ENCODE measurements at regions not wholly inside any gene's neighbourhood (a gene's known extent, or its start where the extent isn't known, plus 50 kb on each side); places are given as distances from the start of the nearest gene placed in this dataset.

DNA sequence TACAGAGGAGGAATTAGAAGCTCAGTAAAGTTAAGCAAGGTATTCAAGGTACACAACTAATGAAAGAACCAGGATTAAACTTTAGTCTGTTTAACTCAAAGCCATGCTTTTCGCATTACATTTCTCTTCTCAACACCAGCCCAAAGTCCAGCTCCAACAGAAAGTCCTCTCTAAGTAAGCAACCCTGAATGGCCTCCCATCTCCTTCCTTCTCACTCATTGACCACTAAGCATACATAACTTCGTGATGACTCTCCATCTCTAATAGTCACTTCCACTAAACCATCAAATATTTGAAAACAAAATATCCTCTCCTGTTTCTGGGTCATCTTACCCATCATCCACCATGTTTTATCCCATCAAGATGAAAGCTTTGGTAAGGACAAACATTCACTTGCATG is 219.8 kb downstream of the RAD51AP2 start:
- Histone ChIP-seq H4K20me1 (ENCODE audit: low read depth) (no peaks in the 10 kb centered on the region), H3K9ac (no peak overlapping the region), H2AFZ (replicated peaks) (no peak overlapping the region), H3K4me1 (no peaks in the 10 kb centered on the region), H3K4me3 (no peak overlapping the region), H3K27me3 (no peaks in the 10 kb centered on the region), H3K9me3 (ENCODE audit: low read depth) (no peaks in the 10 kb centered on the region), H3K27ac (no peak overlapping the region), H3K4me2 (no peak overlapping the region), H3K79me2 (ENCODE audit: low read depth) (no peaks in the 10 kb centered on the region), H3F3A (ENCODE audit: low read depth) (peaks cover 11% of the 10 kb centered on the region), H3K36me3 (no peaks in the 10 kb centered on the region)
- no peaks in the 10 kb centered on the region for H3K36me3 Mint-ChIP-seq
- no peak for DNase-seq (ENCODE audit: low spot score)
- H3K27ac Mint-ChIP-seq = no peak overlapping the region
- H3K9me3 Mint-ChIP-seq = no peaks in the 10 kb centered on the region
- no peak overlapping the region for H3K4me3 Mint-ChIP-seq
- peaks cover 6% of the 10 kb centered on the region for H3K27me3 Mint-ChIP-seq (ENCODE audit: insufficient read depth, low read depth)
- peaks cover 8% of the 10 kb centered on the region for H3K4me1 Mint-ChIP-seq
- TF ChIP-seq EZH2 (IDR thresholded peaks at IDR 0.05) = no peak
- TF ChIP-seq, protein P1, sequence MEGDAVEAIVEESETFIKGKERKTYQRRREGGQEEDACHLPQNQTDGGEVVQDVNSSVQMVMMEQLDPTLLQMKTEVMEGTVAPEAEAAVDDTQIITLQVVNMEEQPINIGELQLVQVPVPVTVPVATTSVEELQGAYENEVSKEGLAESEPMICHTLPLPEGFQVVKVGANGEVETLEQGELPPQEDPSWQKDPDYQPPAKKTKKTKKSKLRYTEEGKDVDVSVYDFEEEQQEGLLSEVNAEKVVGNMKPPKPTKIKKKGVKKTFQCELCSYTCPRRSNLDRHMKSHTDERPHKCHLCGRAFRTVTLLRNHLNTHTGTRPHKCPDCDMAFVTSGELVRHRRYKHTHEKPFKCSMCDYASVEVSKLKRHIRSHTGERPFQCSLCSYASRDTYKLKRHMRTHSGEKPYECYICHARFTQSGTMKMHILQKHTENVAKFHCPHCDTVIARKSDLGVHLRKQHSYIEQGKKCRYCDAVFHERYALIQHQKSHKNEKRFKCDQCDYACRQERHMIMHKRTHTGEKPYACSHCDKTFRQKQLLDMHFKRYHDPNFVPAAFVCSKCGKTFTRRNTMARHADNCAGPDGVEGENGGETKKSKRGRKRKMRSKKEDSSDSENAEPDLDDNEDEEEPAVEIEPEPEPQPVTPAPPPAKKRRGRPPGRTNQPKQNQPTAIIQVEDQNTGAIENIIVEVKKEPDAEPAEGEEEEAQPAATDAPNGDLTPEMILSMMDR (IDR thresholded peaks at IDR 0.05) = no peak
- no peak for TF ChIP-seq EZH2phosphoT487 (IDR thresholded peaks at IDR 0.05)

DNA sequence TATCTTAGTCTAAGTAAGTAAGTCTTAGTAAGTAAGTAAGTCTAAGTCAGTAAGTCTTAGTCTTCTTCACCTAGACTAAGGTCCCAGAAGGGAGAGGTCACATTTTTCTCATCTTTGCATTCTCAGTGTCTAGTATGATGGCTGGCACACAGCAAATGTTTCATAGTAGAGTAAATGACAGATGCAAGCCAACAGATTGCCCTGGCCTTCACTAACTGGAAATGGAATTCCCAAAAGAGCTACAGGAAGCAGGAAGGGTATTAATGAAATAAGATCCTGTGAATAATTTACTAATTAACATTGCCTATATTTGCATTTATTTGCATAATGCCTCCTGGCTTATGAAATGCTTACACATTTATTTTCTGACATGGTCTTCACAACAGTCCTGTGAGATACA is 221.6 kb downstream of the RAD51AP2 start:
- Histone ChIP-seq H3K27me3 (no peaks in the 10 kb centered on the region), H3K4me2 (no peak overlapping the region), H3K27ac (no peak overlapping the region), H3K4me3 (no peak overlapping the region), H3K36me3 (no peaks in the 10 kb centered on the region), H3K9me3 (ENCODE audit: low read depth) (no peaks in the 10 kb centered on the region), H4K20me1 (ENCODE audit: low read depth) (no peaks in the 10 kb centered on the region), H3K79me2 (ENCODE audit: low read depth) (no peaks in the 10 kb centered on the region), H3F3A (ENCODE audit: low read depth) (peaks cover 10% of the 10 kb centered on the region), H3K4me1 (no peaks in the 10 kb centered on the region), H3K9ac (no peak overlapping the region), H2AFZ (replicated peaks) (no peak overlapping the region)
- Mint-ChIP-seq H3K4me1 (peaks cover 5% of the 10 kb centered on the region), H3K4me3 (no peak overlapping the region), H3K27me3 (ENCODE audit: insufficient read depth, low read depth) (peaks cover 6% of the 10 kb centered on the region), H3K27ac (no peak overlapping the region), H3K36me3 (no peaks in the 10 kb centered on the region), H3K9me3 (no peaks in the 10 kb centered on the region)
- DNase-seq (ENCODE audit: low spot score) = no peak
- TF ChIP-seq EZH2phosphoT487 (IDR thresholded peaks at IDR 0.05) = no peak
- no peak for TF ChIP-seq EZH2 (IDR thresholded peaks at IDR 0.05)
- TF ChIP-seq, protein P1 (IDR thresholded peaks at IDR 0.05) = no peak

DNA sequence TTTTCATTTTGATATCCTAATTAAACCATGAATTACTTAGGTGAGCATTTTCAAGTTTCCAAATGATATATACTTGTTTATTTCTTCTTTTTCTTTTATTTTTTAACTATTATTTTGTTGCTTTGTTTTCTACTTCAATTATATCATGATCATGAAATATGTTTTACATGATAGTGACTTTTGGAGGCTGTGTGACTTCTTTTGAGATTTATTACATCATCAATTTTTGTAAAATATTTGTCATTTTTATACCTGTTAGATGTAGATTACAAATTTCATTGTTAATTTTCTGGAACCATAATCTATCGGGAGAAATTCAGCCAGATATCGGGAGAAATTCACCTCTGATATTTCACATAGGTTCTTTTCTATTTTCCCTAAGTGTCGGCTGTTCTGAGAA is 228.6 kb downstream of the RAD51AP2 start:
- Histone ChIP-seq H3F3A (ENCODE audit: low read depth) (no peaks in the 10 kb centered on the region), H3K9ac (no peak overlapping the region), H3K79me2 (ENCODE audit: low read depth) (no peaks in the 10 kb centered on the region), H3K4me2 (no peak overlapping the region), H2AFZ (replicated peaks) (no peak overlapping the region), H3K36me3 (no peaks in the 10 kb centered on the region), H3K4me1 (no peaks in the 10 kb centered on the region), H3K9me3 (ENCODE audit: low read depth) (no peaks in the 10 kb centered on the region), H3K27me3 (no peaks in the 10 kb centered on the region), H3K4me3 (no peak overlapping the region), H3K27ac (no peak overlapping the region), H4K20me1 (ENCODE audit: low read depth) (no peaks in the 10 kb centered on the region)
- no peaks in the 10 kb centered on the region for H3K9me3 Mint-ChIP-seq
- no peak for DNase-seq (ENCODE audit: low spot score)
- no peaks in the 10 kb centered on the region for H3K36me3 Mint-ChIP-seq
- no peak overlapping the region for H3K27ac Mint-ChIP-seq
- peaks cover 5% of the 10 kb centered on the region for H3K4me1 Mint-ChIP-seq
- no peaks in the 10 kb centered on the region for H3K27me3 Mint-ChIP-seq (ENCODE audit: insufficient read depth, low read depth)
- TF ChIP-seq EZH2phosphoT487 (IDR thresholded peaks at IDR 0.05) = no peak
- no peak for TF ChIP-seq EZH2 (IDR thresholded peaks at IDR 0.05)
- H3K4me3 Mint-ChIP-seq = no peak overlapping the region

DNA sequence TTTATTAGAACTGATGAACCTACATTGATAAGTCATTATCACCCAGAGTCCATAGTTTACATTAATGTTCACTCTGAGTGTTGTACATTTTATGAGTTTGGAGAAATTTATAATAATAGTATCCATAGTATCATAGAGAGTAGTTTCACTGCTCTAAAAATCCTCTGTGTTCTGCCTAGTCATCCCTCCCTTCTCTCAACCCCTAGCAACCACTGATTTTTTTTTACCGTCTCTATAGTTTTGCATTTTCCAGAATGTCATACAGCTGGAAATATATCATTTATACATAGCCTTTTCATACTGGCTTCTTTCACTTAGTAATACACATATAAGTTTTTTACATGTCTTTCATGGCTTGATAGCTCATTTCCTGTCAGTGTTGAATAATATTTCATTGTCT is 231.1 kb downstream of the RAD51AP2 start:
- no peak overlapping the region for H3K4me3 ChIP-seq
- DNase-seq (ENCODE audit: low spot score) = no peak
- H3K9me3 Mint-ChIP-seq = no peaks in the 10 kb centered on the region
- H3F3A ChIP-seq (ENCODE audit: low read depth) = no peaks in the 10 kb centered on the region
- H3K27me3 ChIP-seq = no peaks in the 10 kb centered on the region
- H3K4me1 ChIP-seq = no peaks in the 10 kb centered on the region
- H3K4me2 ChIP-seq = no peak overlapping the region
- no peak overlapping the region for H3K9ac ChIP-seq
- H3K27ac Mint-ChIP-seq = no peak overlapping the region
- H3K36me3 Mint-ChIP-seq = no peaks in the 10 kb centered on the region
- H3K79me2 ChIP-seq (ENCODE audit: low read depth) = no peaks in the 10 kb centered on the region
- TF ChIP-seq EZH2phosphoT487 (IDR thresholded peaks at IDR 0.05) (no peak), EZH2 (IDR thresholded peaks at IDR 0.05) (no peak)
- TF ChIP-seq, protein P1 (IDR thresholded peaks at IDR 0.05) = no peak
- no peak overlapping the region for H2AFZ ChIP-seq (replicated peaks)
- no peak overlapping the region for H3K27ac ChIP-seq
- no peak overlapping the region for H3K4me3 Mint-ChIP-seq
- no peaks in the 10 kb centered on the region for H4K20me1 ChIP-seq (ENCODE audit: low read depth)
- no peaks in the 10 kb centered on the region for H3K27me3 Mint-ChIP-seq (ENCODE audit: insufficient read depth, low read depth)
- no peaks in the 10 kb centered on the region for H3K9me3 ChIP-seq (ENCODE audit: low read depth)
- H3K4me1 Mint-ChIP-seq = peaks cover 5% of the 10 kb centered on the region
- H3K36me3 ChIP-seq = no peaks in the 10 kb centered on the region

Measured in neural progenitor cell (in vitro differentiated cells).